ENCODE measurements at regions not wholly inside any gene's neighbourhood (a gene's known extent, or its start where the extent isn't known, plus 50 kb on each side); places are given as distances from the start of the nearest gene placed in this dataset.

GRCh38 chr11:70486731-70487130, 88.4 kb downstream of the CTTN start:
- in situ Hi-C loops (cut with HindIII; ENCODE audit: low sequenced_read_pairs), result no loop called here

GRCh38 chr11:70487160-70487559, 88.8 kb downstream of the CTTN start:
- in situ Hi-C loops (cut with HindIII; ENCODE audit: low sequenced_read_pairs), result no loop called here

- in situ Hi-C loops (cut with HindIII; ENCODE audit: low sequenced_read_pairs), result no loop called here
Measured at GRCh38 chr11:70487756-70488155, 89.4 kb downstream of the CTTN start.

- in situ Hi-C loops (cut with HindIII; ENCODE audit: low sequenced_read_pairs), result no loop called here
Measured at GRCh38 chr11:70488171-70488703, 89.9 kb downstream of the CTTN start.

- in situ Hi-C loops (cut with HindIII; ENCODE audit: low sequenced_read_pairs), result no loop called here
Measured at GRCh38 chr11:70489276-70489675, 90.9 kb downstream of the CTTN start.

GRCh38 chr11:70490208-70490607, 91.9 kb downstream of the CTTN start:
- in situ Hi-C loops (cut with HindIII; ENCODE audit: low sequenced_read_pairs), result no loop called here

GRCh38 chr11:70490723-70491558, 92.6 kb downstream of the CTTN start:
- in situ Hi-C loops (cut with HindIII; ENCODE audit: low sequenced_read_pairs), result no loop called here

GRCh38 chr11:70491696-70492472, 93.6 kb downstream of the CTTN start:
- in situ Hi-C loops (cut with HindIII; ENCODE audit: low sequenced_read_pairs), result no loop called here

- in situ Hi-C loops (cut with HindIII; ENCODE audit: low sequenced_read_pairs), result no loop called here
Measured at GRCh38 chr11:70493089-70493474, 94.8 kb downstream of the CTTN start.

- in situ Hi-C loops (cut with HindIII; ENCODE audit: low sequenced_read_pairs), result no loop called here
Measured at GRCh38 chr11:70493891-70494290, 95.6 kb downstream of the CTTN start.

- in situ Hi-C loops (cut with HindIII; ENCODE audit: low sequenced_read_pairs), result no loop called here
Measured at GRCh38 chr11:70494559-70495350, 96.4 kb downstream of the CTTN start.

- in situ Hi-C loops (cut with HindIII; ENCODE audit: low sequenced_read_pairs), result no loop called here
Measured at GRCh38 chr11:70495351-70496310, 97.3 kb downstream of the CTTN start.

- in situ Hi-C loops (cut with HindIII; ENCODE audit: low sequenced_read_pairs), result no loop called here
Measured at GRCh38 chr11:70496591-70497535, 98.5 kb downstream of the CTTN start.

- in situ Hi-C loops (cut with HindIII; ENCODE audit: low sequenced_read_pairs), result no loop called here
Measured at GRCh38 chr11:70497536-70498075, 99.3 kb downstream of the CTTN start.

GRCh38 chr11:70498171-70498571, 99.8 kb downstream of the CTTN start:
- in situ Hi-C loops (cut with HindIII; ENCODE audit: low sequenced_read_pairs), result no loop called here

GRCh38 chr11:70498976-70499801, 100.9 kb downstream of the CTTN start:
- in situ Hi-C loops (cut with HindIII; ENCODE audit: low sequenced_read_pairs), result no loop called here

- in situ Hi-C loops (cut with HindIII; ENCODE audit: low sequenced_read_pairs), result loop anchor here (25.0 kb wide), 1 partner anchor 237 kb away; no protein-coding TSS in a partner anchor
Measured at GRCh38 chr11:70500076-70500847, 101.9 kb downstream of the CTTN start.
